Panc1 (cell line): ENCODE measurements at regions not wholly inside any gene's neighbourhood (a gene's known extent, or its start where the extent isn't known, plus 50 kb on each side); places are given as distances from the start of the nearest gene placed in this dataset.

ENCODE experiments used
- ATAC-seq: fragments of 200-7000 bp; cut with Tn5 transposase; 2 replicates; pipeline ENCODE4 v1.9.1; 2020; ENCODE audit warnings: mild to moderate bottlenecking, moderate library complexity
- BruUV-seq: library from RNA; stranded (reverse); fragments of 400-500 nt; replicated peaks from 2 replicates; lab custom pipeline; 2021; lab: Mats Ljungman, UMichigan
- CTCF ChIA-PET: fragments of 300-600 bp; sonication (Branson Sonifier 250); formaldehyde crosslinking; loops from one replicate; lab custom pipeline; 2022; ENCODE audit warnings: antibody characterized with exemption; lab: Charles Lee
- POLR2A ChIA-PET: fragments of 300-600 bp; sonication (Branson Sonifier 250); formaldehyde crosslinking; loops from one replicate; lab custom pipeline; 2022; ENCODE audit warnings: antibody characterized with exemption; lab: Charles Lee
- DNase-seq: peaks from one replicate; pipeline ENCODE4 v3.0.0-alpha.2; 2010; ENCODE audit warnings: low read depth, low spot score
- H3K27ac ChIP-seq: 2 replicates; pipeline ENCODE4 v1.5.1; 2011; ENCODE audit warnings: mild to moderate bottlenecking, low read length, inconsistent platforms
- H3K27me3 ChIP-seq: fragments of 200-500 bp; sonication (Bioruptor generic); 2 replicates; pipeline ENCODE4 v1.6.0; 2014; ENCODE audit warnings: low read length, inconsistent platforms; ENCODE audit not compliant: control insufficient read depth, insufficient read depth
- H3K36me3 ChIP-seq: fragments of 200-500 bp; sonication (Bioruptor generic); 2 replicates; pipeline ENCODE4 v1.5.1; 2014; ENCODE audit warnings: inconsistent platforms, mild to moderate bottlenecking, low read length, moderate library complexity; ENCODE audit not compliant: control insufficient read depth, insufficient read depth
- H3K4me1 ChIP-seq: 2 replicates; pipeline ENCODE4 v1.5.1; 2011; ENCODE audit warnings: inconsistent platforms, mild to moderate bottlenecking, low read length, moderate library complexity; ENCODE audit not compliant: control insufficient read depth, insufficient read depth
- H3K4me3 ChIP-seq, 2 experiments: 2 replicates each; pipeline ENCODE4 v1.5.1; 2011 to 2012; ENCODE audit warnings: low read depth in 2 of 2, low read length in 2 of 2, mild to moderate bottlenecking in 2 of 2, inconsistent platforms in 1 of 2, moderate library complexity in 1 of 2
- H3K9me3 ChIP-seq: fragments of 200-500 bp; sonication (Bioruptor generic); 2 replicates; pipeline ENCODE4 v1.5.1; 2014; ENCODE audit warnings: low read depth, mild to moderate bottlenecking, inconsistent platforms, low read length, moderate library complexity; ENCODE audit not compliant: control insufficient read depth, insufficient read depth
- POLR2AphosphoS5 ChIP-seq: IDR thresholded peaks from 2 replicates; pipeline ENCODE4 v1.6.1; 2012; ENCODE audit warnings: mild to moderate bottlenecking, low read depth, low read length, moderate library complexity
- TCF7L2 ChIP-seq: IDR thresholded peaks from 2 replicates; pipeline ENCODE4 v1.6.1; 2011; ENCODE audit warnings: mild to moderate bottlenecking, low read depth, low read length, inconsistent platforms
- in situ Hi-C: cut with HindIII; loops from 2 replicates; pipeline ENCODE4 v1.10.0; 2016; ENCODE audit warnings: low sequenced_read_pairs, low pct_unique_long_range_greater_than_20kb
- intact Hi-C: fragments of 100-400 bp; cut with micrococcal nuclease; formaldehyde crosslinking; loops from one replicate; pipeline ENCODE4 v1.10.0; 2022; ENCODE audit not compliant: unreplicated experiment
- TF ChIP-seq, protein P1 (sequence below), 2 experiments: IDR thresholded peaks; 2 replicates each; pipeline ENCODE4 v1.6.1; 2011 to 2012; ENCODE audit warnings: low read depth in 2 of 2, control low read depth in 1 of 2, low read length in 1 of 2, mild to moderate bottlenecking in 1 of 2, moderate library complexity in 1 of 2; ENCODE audit not compliant: insufficient read depth in 1 of 2
- TF ChIP-seq, protein P2 (sequence below): fragments of 450-650 bp; IDR thresholded peaks from 2 replicates; pipeline ENCODE4 v1.5.1; 2017; ENCODE audit warnings: mild to moderate bottlenecking

- Histone ChIP-seq H3K4me1 (0 out of 2 replicates have a peak, but pooled peaks cover 6% of the 10 kb centered on the region), H3K27ac (no peak overlapping the region), H3K36me3 (no peaks in the 10 kb centered on the region), H3K4me3 (no peak overlapping the region), H3K9me3 (no peaks in the 10 kb centered on the region), H3K27me3 (no peaks in the 10 kb centered on the region)
- BruUV-seq, result no TSS peak
- DNase-seq (peak; percentile 88), ATAC-seq (peak; percentile 86)
- TF ChIP-seq, protein P1, sequence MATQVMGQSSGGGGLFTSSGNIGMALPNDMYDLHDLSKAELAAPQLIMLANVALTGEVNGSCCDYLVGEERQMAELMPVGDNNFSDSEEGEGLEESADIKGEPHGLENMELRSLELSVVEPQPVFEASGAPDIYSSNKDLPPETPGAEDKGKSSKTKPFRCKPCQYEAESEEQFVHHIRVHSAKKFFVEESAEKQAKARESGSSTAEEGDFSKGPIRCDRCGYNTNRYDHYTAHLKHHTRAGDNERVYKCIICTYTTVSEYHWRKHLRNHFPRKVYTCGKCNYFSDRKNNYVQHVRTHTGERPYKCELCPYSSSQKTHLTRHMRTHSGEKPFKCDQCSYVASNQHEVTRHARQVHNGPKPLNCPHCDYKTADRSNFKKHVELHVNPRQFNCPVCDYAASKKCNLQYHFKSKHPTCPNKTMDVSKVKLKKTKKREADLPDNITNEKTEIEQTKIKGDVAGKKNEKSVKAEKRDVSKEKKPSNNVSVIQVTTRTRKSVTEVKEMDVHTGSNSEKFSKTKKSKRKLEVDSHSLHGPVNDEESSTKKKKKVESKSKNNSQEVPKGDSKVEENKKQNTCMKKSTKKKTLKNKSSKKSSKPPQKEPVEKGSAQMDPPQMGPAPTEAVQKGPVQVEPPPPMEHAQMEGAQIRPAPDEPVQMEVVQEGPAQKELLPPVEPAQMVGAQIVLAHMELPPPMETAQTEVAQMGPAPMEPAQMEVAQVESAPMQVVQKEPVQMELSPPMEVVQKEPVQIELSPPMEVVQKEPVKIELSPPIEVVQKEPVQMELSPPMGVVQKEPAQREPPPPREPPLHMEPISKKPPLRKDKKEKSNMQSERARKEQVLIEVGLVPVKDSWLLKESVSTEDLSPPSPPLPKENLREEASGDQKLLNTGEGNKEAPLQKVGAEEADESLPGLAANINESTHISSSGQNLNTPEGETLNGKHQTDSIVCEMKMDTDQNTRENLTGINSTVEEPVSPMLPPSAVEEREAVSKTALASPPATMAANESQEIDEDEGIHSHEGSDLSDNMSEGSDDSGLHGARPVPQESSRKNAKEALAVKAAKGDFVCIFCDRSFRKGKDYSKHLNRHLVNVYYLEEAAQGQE (IDR thresholded peaks at IDR 0.05; ENCODE audit: insufficient read depth in 1 of 2, low read depth in 2 of 2, low read length in 1 of 2), result no peak
- TF ChIP-seq, protein P2, sequence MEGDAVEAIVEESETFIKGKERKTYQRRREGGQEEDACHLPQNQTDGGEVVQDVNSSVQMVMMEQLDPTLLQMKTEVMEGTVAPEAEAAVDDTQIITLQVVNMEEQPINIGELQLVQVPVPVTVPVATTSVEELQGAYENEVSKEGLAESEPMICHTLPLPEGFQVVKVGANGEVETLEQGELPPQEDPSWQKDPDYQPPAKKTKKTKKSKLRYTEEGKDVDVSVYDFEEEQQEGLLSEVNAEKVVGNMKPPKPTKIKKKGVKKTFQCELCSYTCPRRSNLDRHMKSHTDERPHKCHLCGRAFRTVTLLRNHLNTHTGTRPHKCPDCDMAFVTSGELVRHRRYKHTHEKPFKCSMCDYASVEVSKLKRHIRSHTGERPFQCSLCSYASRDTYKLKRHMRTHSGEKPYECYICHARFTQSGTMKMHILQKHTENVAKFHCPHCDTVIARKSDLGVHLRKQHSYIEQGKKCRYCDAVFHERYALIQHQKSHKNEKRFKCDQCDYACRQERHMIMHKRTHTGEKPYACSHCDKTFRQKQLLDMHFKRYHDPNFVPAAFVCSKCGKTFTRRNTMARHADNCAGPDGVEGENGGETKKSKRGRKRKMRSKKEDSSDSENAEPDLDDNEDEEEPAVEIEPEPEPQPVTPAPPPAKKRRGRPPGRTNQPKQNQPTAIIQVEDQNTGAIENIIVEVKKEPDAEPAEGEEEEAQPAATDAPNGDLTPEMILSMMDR, result no peak
- TF ChIP-seq TCF7L2, result no peak
- ChIA-PET CTCF (no interaction called here), POLR2A (no interaction called here)
- intact Hi-C loops (no loop called here), in situ Hi-C loops (no loop called here)
Measured at GRCh38 chr6:132131758-132132157, 180.6 kb upstream of the CCN2 start.

- H3K36me3 ChIP-seq, result no peaks in the 10 kb centered on the region
- POLR2A ChIA-PET, result no interaction called here
Measured at GRCh38 chr6:132131351-132131750, 180.2 kb upstream of the CCN2 start.

More at GRCh38 chr6:132131351-132131750, 180.2 kb upstream of the CCN2 start:
- no peaks in the 10 kb centered on the region for H3K9me3 ChIP-seq
- 0 out of 2 replicates have a peak, but pooled peaks cover 6% of the 10 kb centered on the region for H3K4me1 ChIP-seq
- no peak overlapping the region for H3K27ac ChIP-seq
- in situ Hi-C loops (no loop called here), intact Hi-C loops (no loop called here)
- H3K4me3 ChIP-seq, result no peak overlapping the region
- TF ChIP-seq, protein P2, result no peak
- TF ChIP-seq POLR2AphosphoS5, result no peak
- TF ChIP-seq, protein P1 (IDR thresholded peaks at IDR 0.05; ENCODE audit: insufficient read depth in 1 of 2, low read depth in 2 of 2, low read length in 1 of 2), result no peak
- CTCF ChIA-PET, result no interaction called here
- ATAC-seq (no peak), DNase-seq (no peak)
- BruUV-seq, result no TSS peak
- H3K27me3 ChIP-seq, result no peaks in the 10 kb centered on the region
